K562 (cell line): ENCODE measurements at regions not wholly inside any gene's neighbourhood (a gene's known extent, or its start where the extent isn't known, plus 50 kb on each side); places are given as distances from the start of the nearest gene placed in this dataset.

Experiments
- ATAC-seq: fragments of 200-7000 bp; cut with Tn5 transposase; 3 replicates; pipeline ENCODE4 v1.9.1; 2020; ENCODE audit warnings: moderate library complexity
- BruUV-seq: library from RNA; stranded (reverse); fragments of 400-500 nt; replicated peaks from 2 replicates; lab custom pipeline; 2021; lab: Mats Ljungman, UMichigan
- CTCF ChIA-PET: fragments of 300-600 bp; formaldehyde crosslinking; extraction: SDS; loops from one replicate; lab custom pipeline; 2021; ENCODE audit warnings: low intra/inter-chr PET ratio; lab: Yijun Ruan, JAX
- POLR2A ChIA-PET: fragments of 300-600, 350-650 bp; sonication (Branson Sonifier 250); formaldehyde crosslinking; extraction: SDS; loops from one replicate; lab custom pipeline; 2021; ENCODE audit warnings: antibody characterized with exemption, inconsistent platforms; lab: Yijun Ruan, JAX
- DNase-seq, 4 experiments: peaks; one replicate each; pipeline versions ENCODE4 v3.0.0 to v3.0.0-alpha.2; 2011 to 2018; ENCODE audit warnings: low spot score in 3 of 4, mixed read lengths in 3 of 4; ENCODE audit errors: extremely low read depth in 1 of 4
- FAIRE-seq: peaks from 2 replicates; lab custom pipeline; 2011; peaks lifted over from hg19 to GRCh38; lab: Jason Lieb, UNC
- H2AFZ ChIP-seq: 2 replicates; pipeline ENCODE4 v1.6.0; 2011; ENCODE audit warnings: low read depth, low read length, control low read depth, inconsistent platforms
- H3K27ac ChIP-seq: fragments of 200-600 bp; 3 replicates; pipeline ENCODE4 v1.8.0; 2011; ENCODE audit warnings: low read depth, mild to moderate bottlenecking, control low read depth, inconsistent platforms, low read length, moderate library complexity, mixed read lengths; ENCODE audit errors: extremely low read depth
- H3K27me3 ChIP-seq, 2 experiments: fragments of 300-600 bp in 1 of 2; 2 replicates in 1 of 2; 3 replicates in 1 of 2; pipeline versions ENCODE4 v1.6.0 to v1.8.0; 2011; ENCODE audit warnings: inconsistent platforms in 2 of 2, low read length in 2 of 2, mild to moderate bottlenecking in 1 of 2, mixed read lengths in 1 of 2, moderate library complexity in 1 of 2; ENCODE audit not compliant: control insufficient read depth in 2 of 2, insufficient read depth in 2 of 2
- H3K36me3 ChIP-seq: fragments of 300-600 bp; 3 replicates; pipeline ENCODE4 v1.8.0; 2011; ENCODE audit warnings: mild to moderate bottlenecking, low read length, inconsistent platforms; ENCODE audit not compliant: control insufficient read depth, insufficient read depth
- H3K4me1 ChIP-seq, 2 experiments: fragments of 200-600 bp in 1 of 2; replicated peaks in 1 of 2; 2 replicates in 1 of 2; 3 replicates in 1 of 2; pipeline versions ENCODE4 v1.5.1 to v1.8.0; 2011; ENCODE audit warnings: inconsistent platforms in 2 of 2, low read length in 2 of 2, mild to moderate bottlenecking in 1 of 2, mixed read lengths in 1 of 2, moderate library complexity in 1 of 2; ENCODE audit not compliant: control insufficient read depth in 2 of 2, insufficient read depth in 2 of 2
- H3K4me2 ChIP-seq: 2 replicates; pipeline ENCODE4 v1.6.1; 2011; ENCODE audit warnings: low read length, control low read depth, inconsistent platforms, mixed read lengths; ENCODE audit not compliant: insufficient read depth
- H3K4me3 ChIP-seq: fragments of 200-600 bp; sonication (generic), shearing (Covaris generic); 2 replicates; pipeline ENCODE4 v1.5.1; 2016; ENCODE audit warnings: control low read depth, inconsistent platforms
- H3K79me2 ChIP-seq: fragments of 200-600 bp; 3 replicates; pipeline ENCODE4 v1.8.0; 2011; ENCODE audit warnings: low read length, inconsistent platforms; ENCODE audit not compliant: control insufficient read depth, insufficient read depth
- H3K9ac ChIP-seq, 2 experiments: 2 replicates each; pipeline versions ENCODE4 v1.6.0 to v1.6.1; 2011; ENCODE audit warnings: low read depth in 2 of 2, low read length in 2 of 2, control low read depth in 1 of 2, inconsistent platforms in 1 of 2, mild to moderate bottlenecking in 1 of 2, mixed read lengths in 1 of 2; ENCODE audit not compliant: insufficient read depth in 1 of 2
- H3K9me1 ChIP-seq: one replicate; pipeline ENCODE4 v1.6.0; 2011; ENCODE audit warnings: inconsistent platforms, mild to moderate bottlenecking, low read length, moderate library complexity; ENCODE audit not compliant: control insufficient read depth, insufficient read depth
- H3K9me3 ChIP-seq: replicated peaks from 2 replicates; pipeline ENCODE4 v1.5.1; 2011; ENCODE audit warnings: low read depth, low read length, inconsistent platforms; ENCODE audit not compliant: control insufficient read depth, insufficient read depth
- H4K20me1 ChIP-seq: replicated peaks from 2 replicates; pipeline ENCODE4 v1.6.1; 2011; ENCODE audit warnings: low read length, inconsistent platforms, mixed read lengths; ENCODE audit not compliant: control insufficient read depth, insufficient read depth
- E2F6 ChIP-seq, 2 experiments: IDR thresholded peaks; 2 replicates each; pipeline ENCODE4 v1.6.1; 2011; ENCODE audit warnings: borderline replicate concordance in 1 of 2, control low read depth in 1 of 2, low read depth in 1 of 2, low read length in 1 of 2, mild to moderate bottlenecking in 1 of 2, mixed read lengths in 1 of 2, moderate library complexity in 1 of 2; ENCODE audit not compliant: insufficient read depth in 1 of 2, insufficient read length in 1 of 2, poor library complexity in 1 of 2, severe bottlenecking in 1 of 2; ENCODE audit errors: extremely low read depth in 1 of 2
- HEY1 ChIP-seq: fragments of 250-450 bp; sonication (Bioruptor Pico); IDR thresholded peaks from 2 replicates; pipeline ENCODE4 v1.5.0; 2020; ENCODE audit warnings: mild to moderate bottlenecking, moderate library complexity, borderline replicate concordance
- HMGN3 ChIP-seq: IDR thresholded peaks from 2 replicates; pipeline ENCODE4 v1.6.1; 2011; ENCODE audit warnings: borderline replicate concordance, low read depth, mild to moderate bottlenecking, mixed read lengths, low read length; ENCODE audit not compliant: insufficient read length; ENCODE audit errors: extremely low read depth
- MTA2 ChIP-seq: fragments of 450-650 bp; IDR thresholded peaks from 2 replicates; pipeline ENCODE4 v1.6.1; 2016; ENCODE audit warnings: low read depth
- ZEB2 ChIP-seq: fragments of 450-650 bp; IDR thresholded peaks from 2 replicates; pipeline ENCODE4 v1.6.1; 2016
- ZNF507 ChIP-seq: conservative IDR thresholded peaks from 2 replicates; pipeline ENCODE4 v1.6.1; 2017; ENCODE audit warnings: missing genetic modification characterization, missing compliant biosample characterization
- WGBS: fragments of 100-300 bp; shearing (Covaris generic); methylation state at CpG from one replicate; pipeline ENCODE4 v1.1.6; 2016; ENCODE audit warnings: low coverage, mixed read lengths; ENCODE audit not compliant: insufficient coverage; ENCODE audit errors: missing lambda C conversion rate; 5-methylcytosine and 5-hydroxymethylcytosine counted together
- in situ Hi-C: fragments of 300-500 bp; cut with MboI; formaldehyde crosslinking; loops from 4 replicates; pipeline ENCODE4 v1.15.0; 2018; ENCODE audit warnings: inconsistent platforms, mixed read lengths
- intact Hi-C: fragments of 100-400 bp; cut with micrococcal nuclease; formaldehyde crosslinking; loops from 2 replicates; pipeline ENCODE4 v1.14.2; 2022

GRCh38 chr1:37146071-37146470, 111.8 kb upstream of the GRIK3 start:
- no peaks in the 10 kb centered on the region for H3K79me2 ChIP-seq
- H3K4me3 ChIP-seq: no peak overlapping the region
- no TSS peak for BruUV-seq
- H2AFZ ChIP-seq: no peak overlapping the region
- no peaks in the 10 kb centered on the region for H3K9me3 ChIP-seq
- H3K27me3 ChIP-seq: no peaks in the 10 kb centered on the region
- intact Hi-C loops: no loop called here
- FAIRE-seq (no peak), ATAC-seq (no peak), DNase-seq (no peak)
- H3K9ac ChIP-seq: no peak overlapping the region
- ChIA-PET POLR2A (no interaction called here), CTCF (no interaction called here)
- H3K27ac ChIP-seq: no peak overlapping the region
- no peaks in the 10 kb centered on the region for H4K20me1 ChIP-seq
- H3K36me3 ChIP-seq: no peaks in the 10 kb centered on the region
- in situ Hi-C loops: no loop called here
- no peaks in the 10 kb centered on the region for H3K4me1 ChIP-seq
- no peaks in the 10 kb centered on the region for H3K9me1 ChIP-seq
- TF ChIP-seq E2F6 (IDR thresholded peaks at IDR 0.05; ENCODE audit: borderline replicate concordance in 1 of 2, extremely low read depth in 1 of 2, insufficient read depth in 1 of 2, insufficient read length in 1 of 2, low read depth in 1 of 2, low read length in 1 of 2, poor library complexity in 1 of 2, severe bottlenecking in 1 of 2) (no peak), MTA2 (no peak), HEY1 (CRISPR knock-in tag) (no peak), ZEB2 (no peak), HMGN3 (no peak), ZNF507 (no peak)
- 0% methylated on average over 3 of the region's 3 CpGs for WGBS
- no peak overlapping the region for H3K4me2 ChIP-seq
